Upper lobe of left lung (tissue), 4 donors: ENCODE measurements at regions not wholly inside any gene's neighbourhood (a gene's known extent, or its start where the extent isn't known, plus 50 kb on each side); places are given as distances from the start of the nearest gene placed in this dataset.

Experiments
- CTCF ChIP-seq, 6 experiments: fragments of 450-650 bp in 4 of 6; fragments of 200-600 bp in 2 of 6; sonication (generic) in 2 of 6; IDR thresholded peaks; one replicate each; pipeline ENCODE4 v1.5.1; 2016 to 2019; ENCODE audit warnings: antibody characterized with exemption in 6 of 6
- EP300 ChIP-seq, 4 donors: sonication (generic); formaldehyde crosslinking; IDR thresholded peaks; one replicate each; pipeline ENCODE4 v1.5.1; 2017; ENCODE audit warnings: antibody characterized with exemption in 4 of 4, control low read depth in 2 of 4
- POLR2A ChIP-seq, 4 donors: fragments of 450-650 bp; IDR thresholded peaks; one replicate each; pipeline ENCODE4 v1.5.1; 2016 to 2017; ENCODE audit warnings: antibody characterized with exemption in 4 of 4, mild to moderate bottlenecking in 2 of 4
- POLR2AphosphoS5 ChIP-seq, 2 donors: sonication (generic); formaldehyde crosslinking; IDR thresholded peaks; one replicate each; pipeline ENCODE4 v1.5.1; 2017; ENCODE audit warnings: antibody characterized with exemption in 2 of 2

- TF ChIP-seq CTCF (IDR thresholded peaks at IDR 0.05) (no peak), EP300 (IDR thresholded peaks at IDR 0.05) (no peak), POLR2A (IDR thresholded peaks at IDR 0.05) (no peak), POLR2AphosphoS5 (IDR thresholded peaks at IDR 0.05) (no peak)
Measured at GRCh38 chr1:58909914-58910681, 126.3 kb upstream of the JUN start.
